ENCODE measurements at regions not wholly inside any gene's neighbourhood (a gene's known extent, or its start where the extent isn't known, plus 50 kb on each side); places are given as distances from the start of the nearest gene placed in this dataset.

DNA sequence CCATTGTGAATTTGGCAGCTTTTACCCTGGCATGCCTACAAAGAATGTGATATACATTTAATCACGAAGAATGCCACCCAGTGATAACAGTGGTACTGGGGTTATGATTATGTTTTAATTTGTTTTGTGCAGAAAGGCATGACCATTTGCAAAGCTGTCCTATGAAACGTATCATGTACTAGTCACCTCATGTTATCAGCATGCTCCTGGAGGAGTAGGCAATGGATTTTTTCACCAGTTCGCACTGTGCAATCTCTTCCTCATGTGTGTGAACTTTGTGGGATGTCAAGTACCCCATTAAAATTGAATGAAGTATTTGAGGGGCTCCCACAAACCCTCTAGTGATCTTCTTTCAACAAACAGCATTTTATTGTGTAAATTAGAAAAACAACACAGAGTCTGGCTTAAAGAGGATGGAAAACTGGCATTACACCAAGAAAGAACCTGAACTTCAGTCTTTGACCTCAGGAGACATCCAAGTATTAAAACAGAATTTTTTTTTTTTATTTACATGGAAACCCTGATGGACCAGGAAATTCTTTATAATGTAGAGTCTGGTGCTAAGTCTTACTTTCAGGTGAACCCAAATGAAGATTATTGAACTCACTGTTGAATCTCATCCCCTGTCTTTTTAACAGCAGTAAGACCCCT lies 200.6 kb upstream of the PGRMC2 start:
- Histone ChIP-seq H3K79me2 (ENCODE audit: insufficient read depth) (no peaks in the 10 kb centered on the region), H3K4me3 (no peak overlapping the region), H3K9me3 (ENCODE audit: low read depth) (no peaks in the 10 kb centered on the region), H3K27ac (no peak overlapping the region), H4K20me1 (ENCODE audit: insufficient read depth) (no peaks in the 10 kb centered on the region), H3K36me3 (ENCODE audit: low read depth) (no peaks in the 10 kb centered on the region), H3F3A (ENCODE audit: insufficient read depth) (peaks cover 5% of the 10 kb centered on the region; the same call in 1 of the 2 replicates), H3K4me1 (ENCODE audit: insufficient read depth) (peaks cover 10% of the 10 kb centered on the region), H2AFZ (no peak overlapping the region), H3K9me2 (ENCODE audit: insufficient read depth) (no peaks in the 10 kb centered on the region), H3K27me3 (replicated peaks; ENCODE audit: insufficient read depth) (no peaks in the 10 kb centered on the region), H3K9ac (no peak overlapping the region), H3K4me2 (ENCODE audit: unreplicated experiment) (no peak overlapping the region)
- DNase-seq: no peak
- in situ Hi-C loops (cut with MboI): no loop called here
- WGBS, 2 experiments (ENCODE audit: low coverage in 1 of 2, low lambda C conversion rate in 2 of 2, missing lambda C conversion rate in 2 of 2): 84 to 89% methylated on average over 3 of the region's 3 CpGs
- no peak for TF ChIP-seq EZH2 (IDR thresholded peaks at IDR 0.05; ENCODE audit: insufficient read depth, poor library complexity, severe bottlenecking)
- TF ChIP-seq EZH2phosphoT487 (IDR thresholded peaks at IDR 0.05; ENCODE audit: insufficient read depth, low read depth): no peak

- TF ChIP-seq EZH2 (IDR thresholded peaks at IDR 0.05; ENCODE audit: insufficient read depth, poor library complexity, severe bottlenecking) (no peak), EZH2phosphoT487 (IDR thresholded peaks at IDR 0.05; ENCODE audit: insufficient read depth, low read depth) (no peak)
- no peaks in the 10 kb centered on the region for H3K79me2 ChIP-seq (ENCODE audit: insufficient read depth)
- no peaks in the 10 kb centered on the region for H4K20me1 ChIP-seq (ENCODE audit: insufficient read depth)
- in situ Hi-C loops (cut with MboI): no loop called here
- no peaks in the 10 kb centered on the region for H3K9me3 ChIP-seq (ENCODE audit: low read depth)
- no peak overlapping the region for H3K4me2 ChIP-seq (ENCODE audit: unreplicated experiment)
- no peak overlapping the region for H2AFZ ChIP-seq
- no peak overlapping the region for H3K9ac ChIP-seq
- H3K27me3 ChIP-seq (replicated peaks; ENCODE audit: insufficient read depth): no peaks in the 10 kb centered on the region
- H3K4me3 ChIP-seq: no peak overlapping the region
- peaks cover 10% of the 10 kb centered on the region for H3K4me1 ChIP-seq (ENCODE audit: insufficient read depth)
- H3F3A ChIP-seq (ENCODE audit: insufficient read depth): peaks cover 12% of the 10 kb centered on the region; the same call in 1 of the 2 replicates
- no peak for DNase-seq
- no peaks in the 10 kb centered on the region for H3K9me2 ChIP-seq (ENCODE audit: insufficient read depth)
- H3K27ac ChIP-seq: no peak overlapping the region
- H3K36me3 ChIP-seq (ENCODE audit: low read depth): no peaks in the 10 kb centered on the region
Observed at GRCh38 chr4:128484896-128485295, 197.3 kb upstream of the PGRMC2 start.

- Histone ChIP-seq H3K9me3 (ENCODE audit: low read depth) (no peaks in the 10 kb centered on the region), H3K79me2 (ENCODE audit: insufficient read depth) (no peaks in the 10 kb centered on the region), H3K27me3 (replicated peaks; ENCODE audit: insufficient read depth) (no peaks in the 10 kb centered on the region), H3K27ac (no peak overlapping the region), H4K20me1 (ENCODE audit: insufficient read depth) (no peaks in the 10 kb centered on the region), H3K36me3 (ENCODE audit: low read depth) (no peaks in the 10 kb centered on the region), H3K4me2 (ENCODE audit: unreplicated experiment) (peak overlapping the region; percentile 17), H3F3A (ENCODE audit: insufficient read depth) (peaks cover 12% of the 10 kb centered on the region; the same call in 1 of the 2 replicates), H2AFZ (0 out of 2 replicates have a peak overlapping the region, but pooled peaks have one; percentile 2), H3K9me2 (ENCODE audit: insufficient read depth) (no peaks in the 10 kb centered on the region), H3K4me3 (0 out of 2 replicates have a peak overlapping the region, but pooled peaks have one; percentile 21), H3K4me1 (ENCODE audit: insufficient read depth) (peaks cover 10% of the 10 kb centered on the region), H3K9ac (no peak overlapping the region)
- no peak for TF ChIP-seq EZH2phosphoT487 (IDR thresholded peaks at IDR 0.05; ENCODE audit: insufficient read depth, low read depth)
- no peak for TF ChIP-seq EZH2 (IDR thresholded peaks at IDR 0.05; ENCODE audit: insufficient read depth, poor library complexity, severe bottlenecking)
- DNase-seq: peak; percentile 74
- in situ Hi-C loops (cut with MboI): no loop called here
- WGBS, 2 experiments (ENCODE audit: low coverage in 1 of 2, low lambda C conversion rate in 2 of 2, missing lambda C conversion rate in 2 of 2): 14 to 23% methylated on average over 2 of the region's 2 CpGs
Observed at GRCh38 chr4:128483816-128484215, 196.2 kb upstream of the PGRMC2 start.

DNA sequence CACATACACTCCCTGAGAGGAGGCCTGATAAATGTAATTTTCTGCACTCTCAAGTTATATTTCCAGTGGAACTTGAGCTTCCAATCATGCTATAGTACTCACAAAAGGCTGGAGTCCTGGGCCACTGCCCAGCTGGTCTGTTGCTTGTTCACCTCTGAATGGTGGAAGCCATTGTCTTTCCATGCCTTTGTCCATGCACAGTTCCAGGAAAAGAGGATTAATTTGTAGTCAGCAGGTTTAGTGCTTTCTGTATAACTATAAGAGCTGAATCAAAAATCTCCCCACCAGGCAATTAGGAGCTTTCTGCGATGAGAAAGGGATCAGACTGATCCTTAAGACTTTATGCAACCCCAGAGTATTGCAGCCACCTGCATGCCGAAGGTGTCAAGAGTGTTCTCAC lies 195.4 kb upstream of the PGRMC2 start:
- Histone ChIP-seq H3K4me1 (ENCODE audit: insufficient read depth) (peaks cover 10% of the 10 kb centered on the region), H4K20me1 (ENCODE audit: insufficient read depth) (no peaks in the 10 kb centered on the region), H3K9me2 (ENCODE audit: insufficient read depth) (no peaks in the 10 kb centered on the region), H3K9me3 (ENCODE audit: low read depth) (no peaks in the 10 kb centered on the region), H3K4me3 (no peak overlapping the region), H3K36me3 (ENCODE audit: low read depth) (no peaks in the 10 kb centered on the region), H3K9ac (no peak overlapping the region), H3K79me2 (ENCODE audit: insufficient read depth) (no peaks in the 10 kb centered on the region), H3F3A (ENCODE audit: insufficient read depth) (peaks cover 12% of the 10 kb centered on the region; the same call in 1 of the 2 replicates), H3K27me3 (replicated peaks; ENCODE audit: insufficient read depth) (no peaks in the 10 kb centered on the region), H3K4me2 (ENCODE audit: unreplicated experiment) (no peak overlapping the region), H2AFZ (no peak overlapping the region), H3K27ac (no peak overlapping the region)
- in situ Hi-C loops (cut with MboI): no loop called here
- 96 to 97% methylated on average over 2 of the region's 2 CpGs for WGBS, 2 experiments (ENCODE audit: low coverage in 1 of 2, low lambda C conversion rate in 2 of 2, missing lambda C conversion rate in 2 of 2)
- TF ChIP-seq EZH2 (IDR thresholded peaks at IDR 0.05; ENCODE audit: insufficient read depth, poor library complexity, severe bottlenecking) (no peak), EZH2phosphoT487 (IDR thresholded peaks at IDR 0.05; ENCODE audit: insufficient read depth, low read depth) (no peak)
- no peak for DNase-seq

Measured in GM23248 (cell line).